Fibroblast of pulmonary artery (primary cell): ENCODE measurements at regions not wholly inside any gene's neighbourhood (a gene's known extent, or its start where the extent isn't known, plus 50 kb on each side); places are given as distances from the start of the nearest gene placed in this dataset.
"Not testable (repeated sequence)": the region's sequence is repeated elsewhere in the genome, so short reads cannot be mapped to it uniquely, and the experiment has no call there.

ENCODE experiments used
- DNase-seq: peaks from one replicate; pipeline ENCODE4 v3.0.0-alpha.2; 2010; ENCODE audit warnings: low read depth
- H3K4me3 ChIP-seq: replicated peaks from 2 replicates; pipeline ENCODE4 v1.5.1; 2011; ENCODE audit warnings: low read depth, mild to moderate bottlenecking, control low read depth, low read length, moderate library complexity
- TF ChIP-seq, protein P1 (sequence below): IDR thresholded peaks from 2 replicates; pipeline ENCODE4 v1.5.1; 2011; ENCODE audit warnings: mild to moderate bottlenecking, control low read depth, low read length, inconsistent platforms; ENCODE audit errors: missing control alignments

DNA sequence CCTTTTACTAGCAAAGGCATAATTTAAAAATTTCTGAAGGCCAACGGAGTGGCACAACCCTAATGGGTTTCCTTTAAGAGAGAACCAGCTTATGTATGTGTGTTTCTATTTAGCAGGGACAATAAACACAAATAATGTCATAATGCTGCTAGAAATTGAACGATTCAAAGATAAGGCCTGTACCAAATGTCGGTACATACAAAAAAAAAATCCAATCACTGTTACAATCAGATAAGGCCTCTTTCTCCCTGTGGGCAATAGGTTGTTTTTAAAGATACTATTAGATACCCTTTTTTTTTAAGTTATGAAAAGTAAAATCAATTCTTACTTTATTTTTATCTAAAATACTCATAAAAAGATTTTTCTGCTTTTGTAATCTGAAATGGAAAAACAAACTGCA is 821.0 kb downstream of the PRELID2 start:
- no peak for DNase-seq
- TF ChIP-seq, protein P1, sequence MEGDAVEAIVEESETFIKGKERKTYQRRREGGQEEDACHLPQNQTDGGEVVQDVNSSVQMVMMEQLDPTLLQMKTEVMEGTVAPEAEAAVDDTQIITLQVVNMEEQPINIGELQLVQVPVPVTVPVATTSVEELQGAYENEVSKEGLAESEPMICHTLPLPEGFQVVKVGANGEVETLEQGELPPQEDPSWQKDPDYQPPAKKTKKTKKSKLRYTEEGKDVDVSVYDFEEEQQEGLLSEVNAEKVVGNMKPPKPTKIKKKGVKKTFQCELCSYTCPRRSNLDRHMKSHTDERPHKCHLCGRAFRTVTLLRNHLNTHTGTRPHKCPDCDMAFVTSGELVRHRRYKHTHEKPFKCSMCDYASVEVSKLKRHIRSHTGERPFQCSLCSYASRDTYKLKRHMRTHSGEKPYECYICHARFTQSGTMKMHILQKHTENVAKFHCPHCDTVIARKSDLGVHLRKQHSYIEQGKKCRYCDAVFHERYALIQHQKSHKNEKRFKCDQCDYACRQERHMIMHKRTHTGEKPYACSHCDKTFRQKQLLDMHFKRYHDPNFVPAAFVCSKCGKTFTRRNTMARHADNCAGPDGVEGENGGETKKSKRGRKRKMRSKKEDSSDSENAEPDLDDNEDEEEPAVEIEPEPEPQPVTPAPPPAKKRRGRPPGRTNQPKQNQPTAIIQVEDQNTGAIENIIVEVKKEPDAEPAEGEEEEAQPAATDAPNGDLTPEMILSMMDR, result no peak
- no peak overlapping the region for H3K4me3 ChIP-seq

DNA sequence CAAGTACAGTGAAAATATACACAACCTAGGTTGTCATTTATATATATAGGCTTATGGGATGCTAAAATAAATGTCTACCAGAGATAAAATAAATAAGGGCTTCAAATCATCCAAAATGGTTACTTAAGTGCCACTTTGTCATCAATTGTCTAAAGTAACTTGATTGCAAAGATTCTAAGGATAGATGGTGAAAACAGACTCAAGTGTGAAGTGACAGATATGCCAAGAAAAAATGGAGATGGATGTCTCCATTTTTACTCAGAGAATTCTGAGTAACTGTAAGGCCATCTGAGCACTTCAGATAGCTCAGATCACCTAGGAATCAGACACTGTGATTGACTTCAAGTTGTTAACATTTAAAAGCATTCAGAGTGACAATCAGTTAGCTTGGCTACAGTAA is 824.3 kb downstream of the PRELID2 start:
- DNase-seq, result no peak
- TF ChIP-seq, protein P1, result no peak
- H3K4me3 ChIP-seq, result no peak overlapping the region

DNA sequence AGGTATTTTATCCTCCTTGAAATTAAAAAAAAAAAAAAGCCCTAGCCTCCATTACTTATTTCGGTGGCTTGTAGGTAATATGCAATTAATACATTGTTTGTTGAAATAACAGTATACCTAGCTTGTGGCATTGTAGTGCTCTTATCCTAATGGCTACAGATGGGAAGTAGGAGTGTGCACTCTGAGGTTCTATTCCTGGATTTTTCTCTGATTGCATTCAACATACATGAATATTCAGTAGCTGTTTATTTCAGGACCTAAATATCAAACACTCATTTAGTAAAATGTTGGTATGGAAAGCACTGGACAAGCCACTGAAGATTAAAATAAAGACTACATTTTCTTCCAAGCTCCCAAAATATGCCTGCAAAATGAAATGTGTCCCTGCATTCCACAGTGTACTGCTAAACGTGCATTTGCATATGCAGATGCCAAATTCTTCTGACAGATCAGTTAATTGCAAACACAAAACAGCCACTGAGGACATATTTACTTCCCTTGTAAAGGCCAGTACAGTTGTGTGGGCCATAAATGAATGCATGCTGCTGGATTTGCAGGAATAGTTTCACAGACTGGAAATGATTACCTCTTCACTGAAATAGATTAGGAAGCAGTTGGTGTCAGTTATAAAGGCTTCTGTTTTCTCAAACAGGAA is 826.1 kb downstream of the PRELID2 start:
- no peak for DNase-seq
- TF ChIP-seq, protein P1, result no peak

DNA sequence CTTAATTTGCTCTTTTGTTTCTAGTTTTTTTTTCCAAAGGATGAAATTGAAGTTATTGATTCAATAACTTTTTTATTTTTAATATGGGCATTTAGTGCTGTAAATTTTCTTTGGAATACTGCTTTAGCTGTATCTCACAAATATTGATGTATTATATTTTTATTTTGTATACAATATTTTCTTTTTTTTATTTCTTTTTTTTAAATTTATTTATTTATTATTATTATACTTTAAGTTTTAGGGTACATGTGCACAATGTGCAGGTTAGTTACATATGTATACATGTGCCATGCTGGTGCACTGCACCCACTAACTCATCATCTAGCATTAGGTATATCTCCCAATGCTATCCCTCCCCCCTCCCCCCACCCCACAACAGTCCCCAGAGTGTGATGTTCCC is 823.7 kb downstream of the KCTD16 start:
- DNase-seq, H3K4me3 ChIP-seq: not testable (repeated sequence)

More for the DNA sequence above, 826.1 kb downstream of the PRELID2 start:
- no peak overlapping the region for H3K4me3 ChIP-seq

DNA sequence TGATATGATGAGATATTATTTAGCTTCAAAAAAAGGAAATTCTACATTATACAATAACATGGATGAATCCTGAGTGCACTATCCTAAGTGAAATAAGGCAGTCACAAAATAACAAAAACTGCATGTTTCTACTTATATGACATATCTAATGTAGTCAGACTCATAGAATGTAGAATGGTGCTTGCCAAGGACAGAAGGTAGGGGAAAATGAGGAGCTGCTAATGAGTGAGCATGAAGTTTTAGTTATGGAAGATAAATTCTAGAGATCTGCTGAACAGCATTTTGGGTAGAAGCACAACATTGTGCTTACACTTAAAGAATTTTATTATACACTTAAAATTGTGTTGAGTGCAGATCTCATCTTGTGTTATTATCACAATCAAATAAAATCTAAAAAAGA is 812.4 kb downstream of the KCTD16 start:
- no peak overlapping the region for H3K4me3 ChIP-seq

DNA sequence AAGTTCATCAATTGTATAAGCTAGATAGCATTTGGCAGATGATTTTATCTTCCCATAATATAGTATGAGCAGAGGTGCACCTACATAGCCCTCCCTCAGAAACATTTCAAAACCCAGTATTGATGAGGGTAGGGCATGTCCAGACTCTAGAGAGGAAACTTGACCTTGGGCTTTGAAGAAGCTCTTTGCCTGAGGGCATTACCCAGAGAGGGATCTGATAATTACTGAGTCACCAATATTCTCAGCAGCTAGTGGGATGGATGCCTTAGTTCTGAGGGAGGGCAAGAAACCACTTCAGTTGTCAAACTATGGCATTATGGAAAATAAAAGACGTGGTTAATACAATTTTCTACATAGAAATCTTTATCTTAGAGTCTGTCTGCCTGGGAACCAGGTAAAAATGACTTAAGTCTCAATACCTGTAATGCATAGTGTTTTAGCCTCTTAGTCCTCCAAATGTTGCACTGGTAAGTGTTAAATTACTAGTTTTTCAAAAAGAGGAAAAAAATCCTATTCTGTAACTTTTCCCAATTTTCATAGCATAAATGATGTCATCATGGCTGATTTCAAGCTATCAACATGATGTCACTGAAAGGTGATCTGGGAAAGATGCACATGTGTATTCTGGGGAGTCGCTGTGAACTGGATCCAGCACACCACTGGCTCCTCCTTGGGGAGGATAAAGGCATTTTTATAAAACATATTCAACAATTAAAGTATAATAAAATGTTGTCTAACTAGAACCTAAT is 809.0 kb downstream of the KCTD16 start:
- H3K4me3 ChIP-seq, result no peak overlapping the region
- TF ChIP-seq, protein P1, result no peak
- DNase-seq, result no peak

More for the DNA sequence above, 812.4 kb downstream of the KCTD16 start:
- DNase-seq, result no peak
- TF ChIP-seq, protein P1, result no peak

DNA sequence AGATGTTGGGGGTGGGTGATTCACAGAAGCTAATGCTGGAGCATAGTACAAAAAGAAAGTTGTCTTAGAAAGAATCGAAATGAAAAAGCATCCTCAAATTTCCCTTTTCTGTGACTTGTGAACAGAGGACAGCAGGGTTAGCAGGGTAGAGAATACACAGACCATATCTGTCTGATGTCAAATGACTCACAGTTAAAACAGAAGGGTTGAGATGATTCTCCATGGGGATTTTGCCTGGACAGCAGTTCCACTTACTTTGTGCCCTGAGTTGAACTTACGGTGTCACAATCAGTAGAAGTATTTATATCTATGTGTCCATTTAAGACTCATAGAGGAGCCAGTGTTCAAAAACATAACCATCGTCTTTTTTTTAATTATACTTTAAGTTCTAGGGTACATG is 801.6 kb downstream of the KCTD16 start:
- no peak overlapping the region for H3K4me3 ChIP-seq
- TF ChIP-seq, protein P1, result no peak
- no peak for DNase-seq
